ENCODE measurements at regions not wholly inside any gene's neighbourhood (a gene's known extent, or its start where the extent isn't known, plus 50 kb on each side); places are given as distances from the start of the nearest gene placed in this dataset.
"Not testable (repeated sequence)": the region's sequence is repeated elsewhere in the genome, so short reads cannot be mapped to it uniquely, and the experiment has no call there.

GRCh38 chr6:58123770-58124169 lies 806.3 kb downstream of the PRIM2 start:
- TF ChIP-seq CTCF, POLR2A (IDR thresholded peaks at IDR 0.05): not testable (repeated sequence)

Data from heart left ventricle (tissue), 13 donors.